Hematopoietic multipotent progenitor cell treated with erythropoietin and hydrocortisone succinate and interleukin-3 and kit ligand, for 17 days (in vitro differentiated cells): ENCODE measurements at regions not wholly inside any gene's neighbourhood (a gene's known extent, or its start where the extent isn't known, plus 50 kb on each side); places are given as distances from the start of the nearest gene placed in this dataset.

ENCODE experiments used
- DNase-seq: peaks from one replicate; pipeline ENCODE4 v3.0.0-alpha.2; 2015; ENCODE audit warnings: low spot score

DNA sequence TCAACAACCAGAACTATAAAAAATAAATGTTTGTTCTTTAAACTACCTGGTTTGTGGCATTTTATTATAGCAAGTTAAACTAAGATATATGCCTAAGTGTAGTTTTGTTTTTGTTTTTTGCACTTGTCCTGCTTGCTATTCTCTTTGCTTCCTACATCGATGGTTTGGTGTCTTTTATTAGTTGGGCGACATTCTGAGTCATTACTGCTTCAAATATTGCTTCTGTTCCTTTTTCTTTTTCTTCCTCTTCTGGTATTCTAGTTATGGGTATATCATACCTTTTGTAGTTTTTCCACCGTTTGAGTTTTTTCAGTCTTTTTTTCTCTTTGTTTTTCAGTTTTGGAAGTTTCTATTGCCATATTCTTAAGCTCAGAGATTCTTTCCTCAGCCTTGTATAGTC lies 86.9 kb downstream of the MACIR start:
- no peak for DNase-seq

DNA sequence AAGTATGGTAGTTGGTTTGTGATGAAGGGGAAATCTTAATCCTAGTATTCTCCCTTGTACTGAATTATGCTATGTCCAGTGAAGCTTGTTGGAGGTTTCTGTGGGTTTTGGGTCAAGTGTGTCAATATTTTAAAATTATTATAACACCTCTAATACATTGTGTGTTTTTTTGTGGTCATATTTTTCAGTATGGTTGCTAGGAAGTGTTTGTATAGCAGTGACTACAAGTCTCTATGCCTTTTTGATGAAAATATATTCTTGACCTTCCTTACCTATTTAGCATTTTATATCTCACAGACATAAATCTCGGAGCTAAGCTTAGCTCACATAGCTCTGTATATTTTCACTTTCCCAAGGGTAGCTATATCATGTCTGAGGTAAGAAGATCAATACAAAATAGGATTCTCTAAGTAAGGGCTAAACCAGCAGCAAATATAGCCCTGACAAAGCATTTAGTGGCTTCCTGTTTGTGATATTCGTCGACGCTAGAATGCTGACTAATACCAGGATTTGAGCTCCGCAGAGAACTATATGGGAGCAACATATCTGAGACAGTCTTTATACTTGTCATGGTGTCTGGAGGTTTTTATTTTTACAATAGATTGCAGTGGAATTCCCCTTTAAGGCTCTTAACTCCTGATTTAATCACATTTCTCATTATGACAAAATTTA lies 82.3 kb downstream of the MACIR start:
- no peak for DNase-seq

DNA sequence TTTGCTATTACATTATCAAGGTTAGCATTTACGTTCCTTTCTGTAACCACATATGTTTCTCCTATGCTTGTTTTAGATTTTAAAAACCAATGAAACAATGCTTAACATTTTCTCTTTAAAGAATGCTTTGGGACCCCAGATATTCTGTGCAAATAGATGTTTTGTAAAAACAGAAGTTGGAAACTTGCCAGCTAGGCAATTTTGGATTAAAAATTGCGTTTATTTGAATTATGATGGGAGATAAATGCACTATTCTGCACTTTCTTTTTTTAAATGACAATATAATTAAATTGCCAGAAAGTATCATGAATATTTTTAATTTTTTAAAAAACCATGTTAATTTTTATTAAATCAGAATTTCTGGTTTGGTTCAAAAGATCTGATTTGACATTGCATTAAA lies 81.6 kb downstream of the MACIR start:
- DNase-seq = no peak

DNA sequence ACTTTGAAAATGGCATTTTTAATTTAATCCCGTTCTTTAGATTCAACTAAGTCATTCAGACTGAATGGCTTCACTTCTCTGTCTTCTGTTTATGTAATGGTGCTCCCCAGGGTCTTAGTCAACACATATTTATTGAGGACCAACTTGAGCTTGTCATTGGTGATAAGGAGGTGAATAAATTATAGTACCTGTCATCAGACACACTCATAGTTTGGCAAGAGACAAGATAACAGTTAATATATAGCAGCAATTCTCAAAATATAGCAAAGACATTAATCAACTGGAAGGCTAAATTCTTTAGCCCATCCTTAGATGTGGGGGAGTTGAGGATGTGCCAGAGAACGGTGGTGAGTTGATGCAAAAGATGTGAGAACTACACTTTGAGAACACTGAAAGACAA lies 78.4 kb downstream of the MACIR start:
- no peak for DNase-seq

DNA sequence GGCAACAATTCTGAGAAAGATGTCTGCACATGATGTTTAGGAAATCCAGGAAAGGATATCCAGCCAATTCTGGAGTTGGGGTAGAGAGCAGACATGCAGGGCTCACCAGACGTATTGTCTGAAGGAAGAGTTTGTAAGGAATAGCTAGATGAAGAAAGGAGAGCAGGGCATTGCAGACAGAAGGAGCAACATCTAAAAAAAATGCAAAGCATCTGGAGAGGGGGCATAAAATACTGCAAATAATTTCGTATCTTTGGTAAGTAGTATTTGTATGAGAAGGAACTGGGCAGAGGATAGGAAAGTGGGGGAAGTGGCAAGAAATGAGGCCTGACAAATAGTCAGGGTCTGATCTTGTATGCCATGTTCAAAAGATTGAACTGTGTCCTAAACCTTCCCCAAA lies 74.8 kb downstream of the MACIR start:
- DNase-seq = no peak

DNA sequence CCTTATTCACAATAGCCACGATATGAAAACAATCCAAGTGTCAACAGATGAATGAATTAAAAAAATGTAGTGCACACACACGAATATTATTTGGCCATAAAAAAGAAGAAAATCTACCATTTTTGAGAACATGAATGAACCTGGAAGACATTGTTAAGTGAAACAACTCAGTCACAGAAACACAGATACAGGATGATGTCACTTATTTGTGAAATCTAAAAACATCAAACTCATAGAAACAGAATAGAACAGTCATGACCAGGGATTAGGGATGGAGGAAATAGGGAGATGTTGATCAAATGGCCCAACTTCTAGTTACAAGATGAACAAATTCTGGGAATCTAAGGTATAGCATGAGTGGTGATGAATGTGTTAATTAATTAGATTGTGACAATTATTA lies 72.3 kb downstream of the MACIR start:
- no peak for DNase-seq
